ENCODE measurements at regions not wholly inside any gene's neighbourhood (a gene's known extent, or its start where the extent isn't known, plus 50 kb on each side); places are given as distances from the start of the nearest gene placed in this dataset.

GRCh38 chr5:30413540-30413939 lies 779.9 kb upstream of the CDH6 start:
- Histone ChIP-seq H3K27ac (ENCODE audit: low read length) (no peak overlapping the region), H3K27me3 (ENCODE audit: control insufficient read depth, insufficient read depth, low read length) (no peaks in the 10 kb centered on the region), H3K36me3 (ENCODE audit: control insufficient read depth, insufficient read depth, low read length) (no peaks in the 10 kb centered on the region), H3K4me3 (ENCODE audit: low read length) (no peak overlapping the region), H3K4me1 (ENCODE audit: control insufficient read depth, insufficient read depth, low read length) (no peaks in the 10 kb centered on the region), H3K9me3 (ENCODE audit: control insufficient read depth, insufficient read depth, low read length) (no peaks in the 10 kb centered on the region)
- H3K4me1 Mint-ChIP-seq: no peaks in the 10 kb centered on the region
- DNase-seq: no peak
- 0% methylated on average over 1 of the region's 2 CpGs for WGBS (ENCODE audit: insufficient coverage)
- H3K9me3 Mint-ChIP-seq: peaks cover 2 to 21% of the 10 kb centered on the region in 2 donors
- intact Hi-C loops (cut with micrococcal nuclease): no loop called here
- no peak overlapping the region for H3K4me3 Mint-ChIP-seq
- no peak for ATAC-seq
- no peak overlapping the region for H3K27ac Mint-ChIP-seq
- peaks cover 10% of the 10 kb centered on the region for H3K36me3 Mint-ChIP-seq
- H3K27me3 Mint-ChIP-seq (ENCODE audit: low read depth in 2 of 2): no peaks in the 10 kb centered on the region
- no peak for TF ChIP-seq CTCF (IDR thresholded peaks at IDR 0.05)

GRCh38 chr5:30405821-30406220 lies 787.7 kb upstream of the CDH6 start:
- TF ChIP-seq CTCF (IDR thresholded peaks at IDR 0.05): no peak
- no peaks in the 10 kb centered on the region for H3K27me3 ChIP-seq (ENCODE audit: control insufficient read depth, insufficient read depth, low read length)
- no peaks in the 10 kb centered on the region for H3K4me1 ChIP-seq (ENCODE audit: control insufficient read depth, insufficient read depth, low read length)
- no peak overlapping the region for H3K4me3 ChIP-seq (ENCODE audit: low read length)
- intact Hi-C loops (cut with micrococcal nuclease): no loop called here
- Mint-ChIP-seq H3K9me3 (peaks cover 11 to 32% of the 10 kb centered on the region in 2 donors), H3K4me3 (no peak overlapping the region), H3K4me1 (no peaks in the 10 kb centered on the region), H3K27ac (no peak overlapping the region), H3K27me3 (ENCODE audit: low read depth in 2 of 2) (no peaks in the 10 kb centered on the region), H3K36me3 (peaks cover 7% of the 10 kb centered on the region)
- ATAC-seq (no peak), DNase-seq (no peak)
- WGBS (ENCODE audit: insufficient coverage): 46% methylated on average over 2 of the region's 2 CpGs
- H3K27ac ChIP-seq (ENCODE audit: low read length): no peak overlapping the region
- no peaks in the 10 kb centered on the region for H3K9me3 ChIP-seq (ENCODE audit: control insufficient read depth, insufficient read depth, low read length)
- H3K36me3 ChIP-seq (ENCODE audit: control insufficient read depth, insufficient read depth, low read length): no peaks in the 10 kb centered on the region

GRCh38 chr5:30401479-30402058 lies 791.9 kb upstream of the CDH6 start:
- Mint-ChIP-seq H3K36me3 (peaks cover 10% of the 10 kb centered on the region), H3K4me1 (no peaks in the 10 kb centered on the region), H3K27ac (no peak overlapping the region), H3K4me3 (no peak overlapping the region), H3K27me3 (ENCODE audit: low read depth in 2 of 2) (no peaks in the 10 kb centered on the region), H3K9me3 (peaks cover 14 to 21% of the 10 kb centered on the region in 2 donors)
- intact Hi-C loops (cut with micrococcal nuclease): no loop called here
- ATAC-seq: no peak
- Histone ChIP-seq H3K4me1 (ENCODE audit: control insufficient read depth, insufficient read depth, low read length) (no peaks in the 10 kb centered on the region), H3K9me3 (ENCODE audit: control insufficient read depth, insufficient read depth, low read length) (peaks cover 4% of the 10 kb centered on the region), H3K4me3 (ENCODE audit: low read length) (no peak overlapping the region), H3K36me3 (ENCODE audit: control insufficient read depth, insufficient read depth, low read length) (no peaks in the 10 kb centered on the region), H3K27me3 (ENCODE audit: control insufficient read depth, insufficient read depth, low read length) (no peaks in the 10 kb centered on the region), H3K27ac (ENCODE audit: low read length) (no peak overlapping the region)
- no peak for DNase-seq
- WGBS (ENCODE audit: insufficient coverage): 72% methylated on average over 3 of the region's 3 CpGs
- TF ChIP-seq CTCF (IDR thresholded peaks at IDR 0.05): no peak

- Histone ChIP-seq H3K4me1 (ENCODE audit: control insufficient read depth, insufficient read depth, low read length) (no peaks in the 10 kb centered on the region), H3K27me3 (ENCODE audit: control insufficient read depth, insufficient read depth, low read length) (no peaks in the 10 kb centered on the region), H3K9me3 (ENCODE audit: control insufficient read depth, insufficient read depth, low read length) (peaks cover 4% of the 10 kb centered on the region), H3K4me3 (ENCODE audit: low read length) (no peak overlapping the region), H3K27ac (ENCODE audit: low read length) (no peak overlapping the region), H3K36me3 (ENCODE audit: control insufficient read depth, insufficient read depth, low read length) (no peaks in the 10 kb centered on the region)
- Mint-ChIP-seq H3K4me3 (no peak overlapping the region), H3K27me3 (ENCODE audit: low read depth in 2 of 2) (no peaks in the 10 kb centered on the region), H3K4me1 (no peaks in the 10 kb centered on the region), H3K9me3 (peaks cover 17 to 25% of the 10 kb centered on the region in 2 donors), H3K27ac (no peak overlapping the region), H3K36me3 (peaks cover 7% of the 10 kb centered on the region)
- ATAC-seq: no peak
- DNase-seq: no peak
- TF ChIP-seq CTCF (IDR thresholded peaks at IDR 0.05): no peak
- intact Hi-C loops (cut with micrococcal nuclease): no loop called here
These were observed 795.1 kb upstream of the CDH6 start for GRCh38 chr5:30398423-30398822.
